ENCODE measurements at regions not wholly inside any gene's neighbourhood (a gene's known extent, or its start where the extent isn't known, plus 50 kb on each side); places are given as distances from the start of the nearest gene placed in this dataset. TPM values are rescaled to one million over a fixed set of nuclear protein-coding genes. Genes with fewer than 3 reads are reported as not detected.

Small RNAs in the stretch of these regions (small RNA-seq; reads per million reads assigned to genes)
- not detected for gene AC093787.1
